HG03378 (cell line): ENCODE measurements at regions not wholly inside any gene's neighbourhood (a gene's known extent, or its start where the extent isn't known, plus 50 kb on each side); places are given as distances from the start of the nearest gene placed in this dataset.
"Not testable (repeated sequence)": the region's sequence is repeated elsewhere in the genome, so short reads cannot be mapped to it uniquely, and the experiment has no call there.

ENCODE experiments used
- ATAC-seq: cut with Tn5 transposase; IDR thresholded peaks from one replicate; pipeline ENCODE4 v1.9.1; 2021; ENCODE audit warnings: mild to moderate bottlenecking, moderate library complexity; ENCODE audit not compliant: unreplicated experiment

GRCh38 chrX:99137488-99137887 is 1272.6 kb downstream of the PCDH19 start:
- ATAC-seq: no peak

- no peak for ATAC-seq
Observed at GRCh38 chrX:99117011-99117410, 1293.1 kb downstream of the PCDH19 start.

- ATAC-seq: no peak
Observed at GRCh38 chrX:99095965-99096635, 1314.0 kb downstream of the PCDH19 start.

- no peak for ATAC-seq
Observed at GRCh38 chrX:99091459-99091858, 1318.6 kb downstream of the PCDH19 start.

GRCh38 chrX:99078301-99078700 is 1331.8 kb downstream of the PCDH19 start:
- ATAC-seq: no peak

GRCh38 chrX:99077099-99077498 is 1333.0 kb downstream of the PCDH19 start:
- ATAC-seq: no peak

- ATAC-seq: no peak
Observed at GRCh38 chrX:99073551-99073950, 1336.5 kb downstream of the PCDH19 start.

- ATAC-seq: no peak
Observed at GRCh38 chrX:99051639-99052038, 1358.4 kb downstream of the PCDH19 start.

GRCh38 chrX:99033226-99033901 is 1376.7 kb downstream of the PCDH19 start:
- no peak for ATAC-seq

GRCh38 chrX:99010957-99011356 is 1399.1 kb downstream of the PCDH19 start:
- no peak for ATAC-seq

- ATAC-seq: no peak
Observed at GRCh38 chrX:99001286-99001685, 1408.8 kb downstream of the PCDH19 start.

- ATAC-seq: no peak
Observed at GRCh38 chrX:98962996-98963395, 1447.1 kb downstream of the PCDH19 start.

GRCh38 chrX:98956014-98956413 is 1454.1 kb downstream of the PCDH19 start:
- no peak for ATAC-seq

GRCh38 chrX:98939456-98939855 is 1470.6 kb downstream of the PCDH19 start:
- ATAC-seq: no peak

- no peak for ATAC-seq
Observed at GRCh38 chrX:98931216-98931615, 1478.9 kb downstream of the PCDH19 start.

- ATAC-seq: no peak
Observed at GRCh38 chrX:98924511-98924910, 1485.6 kb downstream of the PCDH19 start.

GRCh38 chrX:98897191-98897590 is 1512.9 kb downstream of the PCDH19 start:
- no peak for ATAC-seq

- ATAC-seq: not testable (repeated sequence)
Observed at GRCh38 chrX:98850639-98851038, 1559.4 kb downstream of the PCDH19 start.
